LHCN-M2 (cell line): ENCODE measurements at regions not wholly inside any gene's neighbourhood (a gene's known extent, or its start where the extent isn't known, plus 50 kb on each side); places are given as distances from the start of the nearest gene placed in this dataset.
A peak's percentile ranks its signal among the peaks of the same experiment; 100 is the strongest.
"Not testable (repeated sequence)": the region's sequence is repeated elsewhere in the genome, so short reads cannot be mapped to it uniquely, and the experiment has no call there.

Experiments used
- DNase-seq: peaks from one replicate; pipeline ENCODE4 v3.0.0-alpha.2; 2012; ENCODE audit warnings: low read depth

GRCh38 chr15:69909719-69910444, 187.8 kb downstream of the TLE3 start:
- no peak for DNase-seq

- no peak for DNase-seq
Measured at GRCh38 chr15:69910514-69910913, 187.2 kb downstream of the TLE3 start.

- DNase-seq, result no peak
Measured at GRCh38 chr15:69912116-69912515, 185.6 kb downstream of the TLE3 start.

- no peak for DNase-seq
Measured at GRCh38 chr15:69914040-69914439, 183.7 kb downstream of the TLE3 start.

GRCh38 chr15:69914960-69915359, 182.8 kb downstream of the TLE3 start:
- DNase-seq, result no peak

- no peak for DNase-seq
Measured at GRCh38 chr15:69916169-69916785, 181.4 kb downstream of the TLE3 start.

GRCh38 chr15:69917056-69917455, 180.7 kb downstream of the TLE3 start:
- DNase-seq, result no peak

- DNase-seq, result no peak
Measured at GRCh38 chr15:69919816-69920215, 177.9 kb downstream of the TLE3 start.

- DNase-seq, result no peak
Measured at GRCh38 chr15:69920221-69920620, 177.5 kb downstream of the TLE3 start.

- DNase-seq, result no peak
Measured at GRCh38 chr15:69921626-69922619, 175.8 kb downstream of the TLE3 start.

GRCh38 chr15:69924531-69924930, 173.2 kb downstream of the TLE3 start:
- DNase-seq, result no peak

- DNase-seq, result peak; percentile 1
Measured at GRCh38 chr15:69926006-69926405, 171.7 kb downstream of the TLE3 start.

GRCh38 chr15:69926721-69927120, 171.0 kb downstream of the TLE3 start:
- DNase-seq, result no peak

GRCh38 chr15:69928890-69929289, 168.8 kb downstream of the TLE3 start:
- not testable (repeated sequence) for DNase-seq

GRCh38 chr15:69929905-69930630, 167.6 kb downstream of the TLE3 start:
- DNase-seq, result no peak

- no peak for DNase-seq
Measured at GRCh38 chr15:69930754-69931153, 167.0 kb downstream of the TLE3 start.

- DNase-seq, result no peak
Measured at GRCh38 chr15:69931156-69931555, 166.6 kb downstream of the TLE3 start.

GRCh38 chr15:69934607-69935006, 163.1 kb downstream of the TLE3 start:
- DNase-seq, result no peak

GRCh38 chr15:69939513-69940440, 157.9 kb downstream of the TLE3 start:
- no peak for DNase-seq
